IMR-90 (cell line): ENCODE measurements at regions not wholly inside any gene's neighbourhood (a gene's known extent, or its start where the extent isn't known, plus 50 kb on each side); places are given as distances from the start of the nearest gene placed in this dataset.

Experiments used
- POLR2A ChIP-seq: IDR thresholded peaks from 2 replicates; pipeline ENCODE4 v1.6.1; 2012; ENCODE audit warnings: mild to moderate bottlenecking, low read depth, low read length
- TF ChIP-seq, protein P1 (sequence below): conservative IDR thresholded peaks from 2 replicates; pipeline ENCODE4 v1.5.1; 2012; ENCODE audit warnings: mild to moderate bottlenecking, low read depth, low read length, improper control_type of control experiment

DNA sequence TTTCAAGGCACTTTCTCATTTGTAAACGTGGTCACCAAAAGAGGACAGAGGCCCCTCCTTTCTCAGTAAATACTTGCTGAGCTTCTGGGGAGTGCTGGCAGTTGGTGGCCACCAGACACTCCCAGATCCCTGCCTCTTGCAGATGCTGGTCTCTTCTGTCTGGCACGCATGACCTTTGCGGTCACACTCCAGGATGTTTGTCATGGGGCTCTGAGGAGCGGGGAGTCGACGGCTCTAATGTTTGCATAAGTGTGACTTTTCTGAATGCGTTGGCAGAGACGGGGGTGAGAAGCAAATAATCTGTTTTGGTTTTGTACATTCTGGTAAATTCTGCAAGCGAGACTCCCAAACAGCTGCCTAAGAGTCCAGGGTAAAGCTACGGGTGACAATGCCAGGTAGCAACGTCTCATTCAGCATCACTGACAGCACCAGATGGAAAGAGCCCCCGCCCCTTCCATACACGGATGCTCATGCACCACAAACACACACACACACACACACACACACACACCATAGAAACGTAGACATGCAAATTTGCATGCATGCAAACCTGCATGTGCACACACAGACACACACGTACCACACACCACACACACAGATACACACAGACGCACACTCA, 101.1 kb downstream of the YTHDF1 start:
- no peak for TF ChIP-seq POLR2A
- TF ChIP-seq, protein P1, sequence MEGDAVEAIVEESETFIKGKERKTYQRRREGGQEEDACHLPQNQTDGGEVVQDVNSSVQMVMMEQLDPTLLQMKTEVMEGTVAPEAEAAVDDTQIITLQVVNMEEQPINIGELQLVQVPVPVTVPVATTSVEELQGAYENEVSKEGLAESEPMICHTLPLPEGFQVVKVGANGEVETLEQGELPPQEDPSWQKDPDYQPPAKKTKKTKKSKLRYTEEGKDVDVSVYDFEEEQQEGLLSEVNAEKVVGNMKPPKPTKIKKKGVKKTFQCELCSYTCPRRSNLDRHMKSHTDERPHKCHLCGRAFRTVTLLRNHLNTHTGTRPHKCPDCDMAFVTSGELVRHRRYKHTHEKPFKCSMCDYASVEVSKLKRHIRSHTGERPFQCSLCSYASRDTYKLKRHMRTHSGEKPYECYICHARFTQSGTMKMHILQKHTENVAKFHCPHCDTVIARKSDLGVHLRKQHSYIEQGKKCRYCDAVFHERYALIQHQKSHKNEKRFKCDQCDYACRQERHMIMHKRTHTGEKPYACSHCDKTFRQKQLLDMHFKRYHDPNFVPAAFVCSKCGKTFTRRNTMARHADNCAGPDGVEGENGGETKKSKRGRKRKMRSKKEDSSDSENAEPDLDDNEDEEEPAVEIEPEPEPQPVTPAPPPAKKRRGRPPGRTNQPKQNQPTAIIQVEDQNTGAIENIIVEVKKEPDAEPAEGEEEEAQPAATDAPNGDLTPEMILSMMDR, result no peak
